ENCODE measurements at regions not wholly inside any gene's neighbourhood (a gene's known extent, or its start where the extent isn't known, plus 50 kb on each side); places are given as distances from the start of the nearest gene placed in this dataset.

DNA sequence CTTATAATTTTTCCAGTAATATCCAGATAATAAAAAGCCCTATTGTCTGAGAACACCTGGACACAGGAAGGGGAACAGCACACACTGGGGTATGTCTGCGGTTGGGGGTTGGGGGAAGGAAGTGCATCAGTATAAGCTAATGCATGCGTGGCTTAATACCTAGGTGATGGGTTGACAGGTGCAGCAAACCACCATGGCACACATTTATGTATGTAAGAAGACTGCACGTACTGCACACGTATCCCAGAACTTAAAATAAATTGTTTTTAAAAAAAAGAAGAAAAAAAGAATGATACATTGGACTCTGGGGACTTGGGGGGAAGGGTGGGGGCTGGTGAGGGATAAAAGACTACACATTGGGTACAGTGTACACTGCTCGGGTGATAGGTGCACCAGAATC lies 144.9 kb upstream of the C1orf174 start:
- DNase-seq (ENCODE audit: low read depth, low spot score) (no peak), ATAC-seq (no peak)
- ChIA-PET CTCF (no interaction called here), POLR2A (no interaction called here)
- in situ Hi-C loops (cut with HindIII; ENCODE audit: low pct_unique_long_range_greater_than_20kb, low sequenced_read_pairs): no loop called here
- intact Hi-C loops (cut with micrococcal nuclease; ENCODE audit: unreplicated experiment): no loop called here
- Histone ChIP-seq H3K36me3 (ENCODE audit: control insufficient read depth, insufficient read depth, low read length) (no peaks in the 10 kb centered on the region), H3K27me3 (ENCODE audit: control insufficient read depth, insufficient read depth, low read length) (peaks cover 5% of the 10 kb centered on the region), H3K4me1 (ENCODE audit: control insufficient read depth, insufficient read depth, low read length) (no peaks in the 10 kb centered on the region), H3K9me3 (ENCODE audit: control insufficient read depth, insufficient read depth, low read depth, low read length) (no peaks in the 10 kb centered on the region), H3K27ac (ENCODE audit: low read length) (no peak overlapping the region), H3K4me3 (ENCODE audit: low read depth in 2 of 2, low read length in 2 of 2) (no peak overlapping the region)
- TF ChIP-seq CTCF (IDR thresholded peaks at IDR 0.05) (no peak), TCF7L2 (IDR thresholded peaks at IDR 0.05; ENCODE audit: low read depth, low read length) (no peak), POLR2AphosphoS5 (IDR thresholded peaks at IDR 0.05; ENCODE audit: low read depth, low read length) (no peak), SIN3A (IDR thresholded peaks at IDR 0.05; ENCODE audit: borderline replicate concordance, insufficient read depth, low read depth, low read length) (no peak)
- TF ChIP-seq, protein P1, sequence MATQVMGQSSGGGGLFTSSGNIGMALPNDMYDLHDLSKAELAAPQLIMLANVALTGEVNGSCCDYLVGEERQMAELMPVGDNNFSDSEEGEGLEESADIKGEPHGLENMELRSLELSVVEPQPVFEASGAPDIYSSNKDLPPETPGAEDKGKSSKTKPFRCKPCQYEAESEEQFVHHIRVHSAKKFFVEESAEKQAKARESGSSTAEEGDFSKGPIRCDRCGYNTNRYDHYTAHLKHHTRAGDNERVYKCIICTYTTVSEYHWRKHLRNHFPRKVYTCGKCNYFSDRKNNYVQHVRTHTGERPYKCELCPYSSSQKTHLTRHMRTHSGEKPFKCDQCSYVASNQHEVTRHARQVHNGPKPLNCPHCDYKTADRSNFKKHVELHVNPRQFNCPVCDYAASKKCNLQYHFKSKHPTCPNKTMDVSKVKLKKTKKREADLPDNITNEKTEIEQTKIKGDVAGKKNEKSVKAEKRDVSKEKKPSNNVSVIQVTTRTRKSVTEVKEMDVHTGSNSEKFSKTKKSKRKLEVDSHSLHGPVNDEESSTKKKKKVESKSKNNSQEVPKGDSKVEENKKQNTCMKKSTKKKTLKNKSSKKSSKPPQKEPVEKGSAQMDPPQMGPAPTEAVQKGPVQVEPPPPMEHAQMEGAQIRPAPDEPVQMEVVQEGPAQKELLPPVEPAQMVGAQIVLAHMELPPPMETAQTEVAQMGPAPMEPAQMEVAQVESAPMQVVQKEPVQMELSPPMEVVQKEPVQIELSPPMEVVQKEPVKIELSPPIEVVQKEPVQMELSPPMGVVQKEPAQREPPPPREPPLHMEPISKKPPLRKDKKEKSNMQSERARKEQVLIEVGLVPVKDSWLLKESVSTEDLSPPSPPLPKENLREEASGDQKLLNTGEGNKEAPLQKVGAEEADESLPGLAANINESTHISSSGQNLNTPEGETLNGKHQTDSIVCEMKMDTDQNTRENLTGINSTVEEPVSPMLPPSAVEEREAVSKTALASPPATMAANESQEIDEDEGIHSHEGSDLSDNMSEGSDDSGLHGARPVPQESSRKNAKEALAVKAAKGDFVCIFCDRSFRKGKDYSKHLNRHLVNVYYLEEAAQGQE (IDR thresholded peaks at IDR 0.05; ENCODE audit: insufficient read depth in 1 of 2, low read depth in 2 of 2, low read length in 1 of 2): no peak
- BruUV-seq (replicated peaks): no TSS peak

DNA sequence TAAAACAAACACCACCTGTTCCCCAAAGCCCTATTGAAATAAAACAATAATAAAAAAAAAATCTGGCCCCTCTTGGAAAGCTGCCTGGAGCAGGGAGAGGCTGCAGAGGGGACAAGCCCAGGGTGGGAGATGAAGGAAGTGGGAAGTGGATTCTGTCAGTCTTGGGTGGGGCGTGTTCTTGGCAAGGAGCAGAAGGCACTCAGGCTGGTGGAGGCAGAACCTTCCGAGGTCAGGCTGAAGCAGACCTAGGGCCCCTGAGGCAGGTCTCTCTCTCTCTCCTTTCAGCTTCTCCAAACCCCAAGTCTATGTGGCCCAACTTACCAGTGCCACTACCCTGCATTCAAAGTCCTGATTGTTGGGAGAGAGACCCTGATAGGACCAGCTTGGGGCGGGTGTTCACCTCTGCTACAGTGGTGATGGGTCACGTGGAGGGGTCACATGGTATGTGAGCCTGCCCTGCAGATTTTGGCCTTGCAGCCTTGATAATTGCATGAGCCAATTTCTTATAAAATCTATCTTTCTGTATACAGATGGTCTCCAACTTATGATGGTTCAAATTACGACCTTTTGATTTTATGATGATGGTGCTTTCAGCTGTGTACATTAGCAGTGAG lies 145.4 kb upstream of the C1orf174 start:
- Histone ChIP-seq H3K4me1 (ENCODE audit: control insufficient read depth, insufficient read depth, low read length) (no peaks in the 10 kb centered on the region), H3K27me3 (ENCODE audit: control insufficient read depth, insufficient read depth, low read length) (peaks cover 5% of the 10 kb centered on the region), H3K27ac (ENCODE audit: low read length) (no peak overlapping the region), H3K36me3 (ENCODE audit: control insufficient read depth, insufficient read depth, low read length) (no peaks in the 10 kb centered on the region), H3K9me3 (ENCODE audit: control insufficient read depth, insufficient read depth, low read depth, low read length) (no peaks in the 10 kb centered on the region), H3K4me3 (ENCODE audit: low read depth in 2 of 2, low read length in 2 of 2) (no peak overlapping the region)
- in situ Hi-C loops (cut with HindIII; ENCODE audit: low pct_unique_long_range_greater_than_20kb, low sequenced_read_pairs): no loop called here
- POLR2A ChIA-PET: no interaction called here
- TF ChIP-seq POLR2AphosphoS5 (IDR thresholded peaks at IDR 0.05; ENCODE audit: low read depth, low read length): no peak
- no peak for TF ChIP-seq TCF7L2 (IDR thresholded peaks at IDR 0.05; ENCODE audit: low read depth, low read length)
- TF ChIP-seq SIN3A (IDR thresholded peaks at IDR 0.05; ENCODE audit: borderline replicate concordance, insufficient read depth, low read depth, low read length): no peak
- TF ChIP-seq CTCF (IDR thresholded peaks at IDR 0.05): no peak
- intact Hi-C loops (cut with micrococcal nuclease; ENCODE audit: unreplicated experiment): no loop called here
- no TSS peak for BruUV-seq (replicated peaks)
- DNase-seq (ENCODE audit: low read depth, low spot score) (no peak), ATAC-seq (no peak)
- CTCF ChIA-PET: no interaction called here

Measured in Panc1 (cell line).